GM21786 (cell line): ENCODE measurements at regions not wholly inside any gene's neighbourhood (a gene's known extent, or its start where the extent isn't known, plus 50 kb on each side); places are given as distances from the start of the nearest gene placed in this dataset.
"Not testable (repeated sequence)": the region's sequence is repeated elsewhere in the genome, so short reads cannot be mapped to it uniquely, and the experiment has no call there.

Experiments used
- ATAC-seq: cut with Tn5 transposase; IDR thresholded peaks from one replicate; pipeline ENCODE4 v1.9.1; 2021; ENCODE audit not compliant: unreplicated experiment

GRCh38 chr3:82521657-82522056 is 760.2 kb upstream of the GBE1 start:
- ATAC-seq, result no peak

DNA sequence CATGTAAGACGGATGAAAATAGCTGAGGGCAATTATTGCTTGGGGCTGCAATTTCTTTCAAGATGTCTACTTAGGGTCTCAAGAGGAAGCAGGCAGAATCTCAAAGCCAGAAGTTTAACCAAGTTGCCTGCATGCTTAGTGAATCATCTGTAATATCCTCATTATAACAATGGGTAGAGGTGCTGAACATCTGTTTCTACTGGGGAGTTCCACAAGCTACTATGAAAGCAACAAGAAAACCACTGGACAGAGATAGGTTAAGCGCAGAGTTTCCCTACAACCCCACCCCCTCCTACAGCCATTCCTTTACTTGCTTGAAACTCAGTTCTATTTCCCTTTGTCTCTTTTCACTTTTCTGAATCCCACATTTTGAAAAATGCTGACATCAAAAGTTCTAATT is 759.4 kb upstream of the GBE1 start:
- no peak for ATAC-seq

DNA sequence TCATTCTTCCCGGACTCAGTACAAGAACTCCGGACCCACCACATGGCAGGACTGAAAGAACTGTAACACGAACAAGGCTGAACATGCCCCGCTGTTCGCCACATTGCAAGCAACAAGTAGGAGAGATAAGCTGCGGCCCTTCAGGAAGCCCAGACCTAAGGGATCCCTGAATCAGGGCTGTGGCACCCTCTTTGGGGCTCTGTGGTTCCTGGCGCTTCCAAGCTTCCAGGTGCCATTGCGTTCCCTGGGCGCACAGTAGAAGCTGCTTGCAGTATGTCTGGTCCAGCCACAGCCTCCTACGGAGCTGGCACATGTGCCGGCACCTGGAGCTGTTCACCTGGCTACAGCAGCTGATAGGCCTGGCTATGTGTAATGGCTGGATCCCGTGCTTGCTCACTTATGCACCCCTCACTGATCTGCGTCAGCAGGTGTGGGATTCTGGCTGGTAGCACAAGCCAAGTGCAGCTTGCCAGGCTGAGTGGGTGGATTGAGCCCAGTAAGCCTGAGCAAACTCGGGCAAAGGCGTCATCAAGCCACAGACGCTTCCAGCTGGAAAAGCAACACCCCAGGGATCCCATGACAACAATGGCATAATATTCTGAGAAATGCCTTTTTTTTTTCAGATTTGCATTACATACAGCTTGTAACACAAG is 748.6 kb upstream of the GBE1 start:
- ATAC-seq, result no peak

GRCh38 chr3:82509106-82509842 is 747.8 kb upstream of the GBE1 start:
- ATAC-seq, result no peak

DNA sequence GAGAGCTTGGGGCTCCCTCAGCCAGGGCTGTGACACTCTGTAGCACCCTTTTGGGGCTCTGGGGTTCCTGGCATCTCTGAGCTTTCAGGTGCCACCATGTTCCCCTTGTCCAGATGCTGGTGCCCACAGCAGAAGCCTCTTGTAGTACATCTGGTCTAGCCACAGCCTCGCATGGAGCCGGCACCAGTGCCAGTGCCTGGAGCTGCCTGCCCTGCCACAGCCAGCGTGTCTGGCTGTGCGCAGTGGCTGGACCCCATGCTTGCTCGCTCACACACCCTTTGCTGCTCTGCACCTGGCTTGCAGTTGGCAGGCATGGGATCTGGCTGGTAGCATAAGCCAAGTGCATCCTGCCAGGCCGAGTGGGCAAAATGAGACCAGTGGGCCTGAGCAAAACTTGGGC is 744.8 kb upstream of the GBE1 start:
- ATAC-seq, result no peak

DNA sequence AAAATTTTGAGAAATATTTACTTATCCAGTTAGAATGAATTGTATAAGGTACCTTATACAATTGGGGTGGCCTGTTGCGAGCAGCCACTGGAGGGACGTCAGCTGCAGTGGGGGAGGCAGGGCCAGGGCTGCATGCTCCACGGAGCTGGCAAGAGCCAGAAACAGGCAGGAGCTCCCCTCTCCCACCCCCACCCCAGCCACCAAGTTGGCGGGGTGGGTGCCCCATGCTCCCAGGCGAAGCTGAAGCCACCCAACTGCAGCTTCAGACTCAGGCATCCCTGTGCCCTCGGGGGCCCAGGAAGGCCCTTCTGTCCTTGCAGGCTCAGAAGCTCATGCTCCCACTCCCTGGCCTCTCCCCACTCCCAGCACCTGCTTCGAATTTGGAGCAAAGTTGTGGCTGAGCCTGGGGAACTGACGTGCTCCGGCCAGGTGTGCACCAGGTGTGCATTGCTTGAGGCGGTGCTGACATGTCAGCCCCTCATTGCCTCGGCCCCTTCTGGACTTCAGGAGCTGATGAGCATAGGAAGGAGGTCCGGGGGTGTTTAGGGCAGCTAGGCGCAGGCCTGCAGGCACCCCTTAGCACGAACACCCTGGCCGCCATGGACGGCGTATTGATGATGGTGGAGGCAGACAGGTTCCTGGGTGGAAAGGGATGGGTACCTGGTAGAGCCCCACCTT is 743.8 kb upstream of the GBE1 start:
- no peak for ATAC-seq

DNA sequence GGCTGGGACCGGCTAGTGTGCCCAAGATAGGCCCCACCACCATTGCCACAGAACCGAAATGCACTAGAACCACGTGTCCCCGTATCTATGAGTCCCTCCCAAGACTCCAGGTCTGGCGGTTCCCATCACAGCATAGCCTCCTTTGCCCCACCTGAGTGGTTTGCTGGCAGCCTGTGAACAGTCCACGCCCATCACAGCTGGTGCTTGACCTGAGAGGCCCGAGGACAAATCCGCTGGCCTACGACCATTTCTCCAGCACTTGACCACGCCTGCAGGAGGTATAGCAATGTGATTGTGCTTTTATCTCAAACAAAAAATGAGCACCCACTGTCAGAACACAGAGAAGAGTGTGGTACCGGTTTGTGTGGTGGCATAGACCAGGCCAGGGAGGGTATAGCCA is 736.7 kb upstream of the GBE1 start:
- no peak for ATAC-seq

- ATAC-seq, result no peak
Measured at GRCh38 chr3:82496890-82497560, 735.6 kb upstream of the GBE1 start.

- no peak for ATAC-seq
Measured at GRCh38 chr3:82495655-82496054, 734.2 kb upstream of the GBE1 start.

GRCh38 chr3:82494977-82495489 is 733.6 kb upstream of the GBE1 start:
- ATAC-seq, result no peak

- no peak for ATAC-seq
Measured at GRCh38 chr3:82493858-82494257, 732.4 kb upstream of the GBE1 start.

DNA sequence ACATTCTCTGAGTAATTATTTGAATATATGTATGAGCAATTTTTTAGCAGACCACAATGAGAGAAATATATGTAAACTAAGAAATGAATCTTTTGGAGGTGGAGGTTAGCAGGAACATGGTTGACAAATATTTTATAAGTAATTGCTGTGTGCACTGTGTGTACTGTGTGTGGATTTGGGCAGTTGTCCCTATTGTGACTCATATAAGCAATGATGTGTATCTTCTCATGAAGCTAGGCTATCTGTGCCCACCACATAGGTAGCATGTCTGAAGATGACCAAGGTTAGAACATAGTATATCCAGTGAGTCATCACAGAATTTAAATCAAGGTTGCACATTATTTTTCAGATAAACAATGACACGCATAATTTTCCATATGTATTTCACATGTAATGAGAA is 713.9 kb upstream of the GBE1 start:
- no peak for ATAC-seq

DNA sequence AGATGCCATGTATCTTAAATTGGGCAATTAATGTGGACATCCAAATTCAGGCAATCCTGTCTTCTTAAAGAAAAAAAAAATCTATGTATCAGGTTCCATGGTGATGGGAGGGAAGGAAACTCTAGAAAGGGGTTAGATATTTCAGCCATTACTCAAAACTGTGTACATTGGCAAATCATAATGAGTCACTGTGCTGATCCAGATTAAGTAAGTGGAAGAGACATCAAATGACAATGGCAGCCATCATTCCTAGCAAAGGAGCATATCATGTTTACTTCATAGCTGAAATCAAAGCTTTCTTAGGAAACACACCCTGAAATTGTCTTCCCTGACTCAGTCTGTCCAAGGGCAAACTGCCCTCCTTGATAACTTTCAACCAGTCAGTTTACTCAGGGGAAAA is 713.3 kb upstream of the GBE1 start:
- ATAC-seq, result no peak

- no peak for ATAC-seq
Measured at GRCh38 chr3:82473864-82474541, 712.6 kb upstream of the GBE1 start.

- ATAC-seq, result no peak
Measured at GRCh38 chr3:82467051-82467450, 705.6 kb upstream of the GBE1 start.

DNA sequence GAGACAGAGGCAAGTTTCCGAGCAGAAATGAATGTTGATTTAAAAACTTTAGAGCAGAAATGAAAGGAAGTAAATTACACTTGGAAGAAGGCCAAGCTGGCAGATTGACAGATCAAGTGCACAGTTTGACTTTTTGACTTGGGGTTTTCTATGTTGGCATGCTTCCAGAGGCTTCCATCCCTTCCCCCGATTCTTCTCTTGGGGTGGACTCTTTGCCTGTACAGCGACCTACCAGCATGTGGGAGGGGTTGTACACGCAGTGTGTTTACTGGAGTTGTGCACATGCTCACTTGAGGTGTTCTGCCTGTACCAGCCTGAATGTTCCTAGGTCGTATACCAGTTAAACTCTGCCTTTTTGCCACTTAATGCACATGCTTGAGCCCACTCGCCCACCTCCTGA is 701.5 kb upstream of the GBE1 start:
- no peak for ATAC-seq

GRCh38 chr3:82461049-82461889 is 699.8 kb upstream of the GBE1 start:
- no peak for ATAC-seq

GRCh38 chr3:82448320-82448719 is 686.9 kb upstream of the GBE1 start:
- no peak for ATAC-seq

- ATAC-seq, result not testable (repeated sequence)
Measured at GRCh38 chr3:82428821-82429220, 667.4 kb upstream of the GBE1 start.

- no peak for ATAC-seq
Measured at GRCh38 chr3:82424031-82424339, 662.5 kb upstream of the GBE1 start.
